Brain microvascular endothelial cell (primary cell): ENCODE measurements at regions not wholly inside any gene's neighbourhood (a gene's known extent, or its start where the extent isn't known, plus 50 kb on each side); places are given as distances from the start of the nearest gene placed in this dataset.

ENCODE experiments used
- DNase-seq: peaks from one replicate; pipeline ENCODE4 v3.0.0-alpha.2; 2020
- H3K27ac ChIP-seq: fragments of 250-450 bp; sonication (Bioruptor Pico); 2 replicates; pipeline ENCODE4 v1.5.1; 2020; ENCODE audit warnings: mild to moderate bottlenecking, moderate library complexity
- H3K27me3 ChIP-seq: fragments of 250-450 bp; sonication (Bioruptor Pico); replicated peaks from 2 replicates; pipeline ENCODE4 v1.5.1; 2020; ENCODE audit warnings: mild to moderate bottlenecking
- H3K36me3 ChIP-seq: fragments of 250-450 bp; sonication (Bioruptor Pico); replicated peaks from 2 replicates; pipeline ENCODE4 v1.5.1; 2020; ENCODE audit warnings: mild to moderate bottlenecking
- H3K4me3 ChIP-seq: 2 replicates; pipeline ENCODE4 v1.5.1; 2011; ENCODE audit warnings: low read depth, mild to moderate bottlenecking, control low read depth, low read length, moderate library complexity
- in situ Hi-C: cut with HindIII; loops from 2 replicates; pipeline ENCODE4 v1.10.0; 2017; ENCODE audit warnings: low sequenced_read_pairs, low pct_ligation_motif_present
- TF ChIP-seq, protein P1 (sequence below): IDR thresholded peaks from 2 replicates; pipeline ENCODE4 v1.5.1; 2011; ENCODE audit warnings: low read depth, mild to moderate bottlenecking, moderate library complexity, low read length, control low read depth, inconsistent platforms; ENCODE audit errors: missing control alignments

DNA sequence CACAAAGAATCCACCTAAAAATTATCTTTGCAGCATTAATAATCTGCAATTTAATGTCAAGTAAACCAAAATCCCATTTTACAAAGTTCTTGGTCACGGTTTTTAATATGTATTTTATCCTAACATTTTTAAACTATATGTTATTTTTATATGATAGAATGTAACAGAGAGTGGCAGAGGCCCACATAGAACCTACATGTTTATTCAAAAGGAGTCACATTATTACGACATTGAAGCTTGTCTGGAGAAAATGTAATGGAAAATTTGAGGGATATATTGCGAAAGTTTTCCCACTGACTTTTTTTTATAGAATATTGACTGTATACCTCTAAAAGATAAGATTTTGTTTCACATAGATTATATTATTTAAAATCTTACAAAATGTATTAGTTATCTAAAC, 89.7 kb upstream of the COL3A1 start:
- no peak overlapping the region for H3K27ac ChIP-seq
- DNase-seq: no peak
- no peak overlapping the region for H3K4me3 ChIP-seq
- no peaks in the 10 kb centered on the region for H3K27me3 ChIP-seq
- TF ChIP-seq, protein P1, sequence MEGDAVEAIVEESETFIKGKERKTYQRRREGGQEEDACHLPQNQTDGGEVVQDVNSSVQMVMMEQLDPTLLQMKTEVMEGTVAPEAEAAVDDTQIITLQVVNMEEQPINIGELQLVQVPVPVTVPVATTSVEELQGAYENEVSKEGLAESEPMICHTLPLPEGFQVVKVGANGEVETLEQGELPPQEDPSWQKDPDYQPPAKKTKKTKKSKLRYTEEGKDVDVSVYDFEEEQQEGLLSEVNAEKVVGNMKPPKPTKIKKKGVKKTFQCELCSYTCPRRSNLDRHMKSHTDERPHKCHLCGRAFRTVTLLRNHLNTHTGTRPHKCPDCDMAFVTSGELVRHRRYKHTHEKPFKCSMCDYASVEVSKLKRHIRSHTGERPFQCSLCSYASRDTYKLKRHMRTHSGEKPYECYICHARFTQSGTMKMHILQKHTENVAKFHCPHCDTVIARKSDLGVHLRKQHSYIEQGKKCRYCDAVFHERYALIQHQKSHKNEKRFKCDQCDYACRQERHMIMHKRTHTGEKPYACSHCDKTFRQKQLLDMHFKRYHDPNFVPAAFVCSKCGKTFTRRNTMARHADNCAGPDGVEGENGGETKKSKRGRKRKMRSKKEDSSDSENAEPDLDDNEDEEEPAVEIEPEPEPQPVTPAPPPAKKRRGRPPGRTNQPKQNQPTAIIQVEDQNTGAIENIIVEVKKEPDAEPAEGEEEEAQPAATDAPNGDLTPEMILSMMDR: no peak
- in situ Hi-C loops: no loop called here
- H3K36me3 ChIP-seq: no peaks in the 10 kb centered on the region

DNA sequence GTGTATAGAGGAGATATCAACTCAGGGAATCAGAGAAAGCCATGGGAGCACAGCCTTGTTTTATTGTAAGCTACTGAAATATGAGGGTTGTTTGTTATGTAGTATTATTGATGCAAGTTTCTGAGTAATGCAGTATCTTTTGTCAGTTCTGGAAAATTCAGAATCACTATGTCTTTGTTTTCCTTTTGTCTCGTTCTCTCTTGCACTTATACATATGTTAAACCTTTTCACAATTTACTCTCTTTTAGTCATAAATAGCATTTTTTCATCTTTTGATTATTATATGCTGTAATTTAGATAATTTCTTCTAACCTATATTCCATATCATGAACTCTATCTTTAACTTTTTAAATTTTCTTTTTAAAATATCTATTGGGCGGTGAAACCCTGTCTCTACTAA, 85.0 kb upstream of the COL3A1 start:
- no peaks in the 10 kb centered on the region for H3K36me3 ChIP-seq
- no peak overlapping the region for H3K27ac ChIP-seq
- H3K4me3 ChIP-seq: no peak overlapping the region
- TF ChIP-seq, protein P1: no peak
- in situ Hi-C loops: no loop called here
- no peak for DNase-seq
- H3K27me3 ChIP-seq: no peaks in the 10 kb centered on the region

DNA sequence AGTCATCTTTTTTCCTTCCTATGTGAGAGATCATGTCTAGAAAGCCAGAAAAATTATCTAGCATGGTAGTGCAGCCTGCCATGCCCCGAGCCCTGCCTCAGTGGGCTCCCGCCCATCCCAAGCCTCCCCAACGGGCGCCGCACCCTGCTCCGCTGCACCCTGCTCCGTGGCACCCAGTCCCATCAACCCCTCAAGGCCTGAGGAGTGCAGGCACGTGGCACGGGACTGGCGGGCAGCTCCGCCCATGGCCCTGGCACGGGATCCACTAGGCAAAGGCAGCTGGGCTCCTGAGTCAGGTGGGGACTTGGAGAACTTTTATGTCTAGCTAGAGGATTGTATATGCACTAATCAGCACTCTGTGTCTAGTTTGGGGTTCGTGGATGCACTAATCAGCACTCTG, 83.4 kb upstream of the COL3A1 start:
- in situ Hi-C loops: no loop called here
- no peaks in the 10 kb centered on the region for H3K27me3 ChIP-seq

DNA sequence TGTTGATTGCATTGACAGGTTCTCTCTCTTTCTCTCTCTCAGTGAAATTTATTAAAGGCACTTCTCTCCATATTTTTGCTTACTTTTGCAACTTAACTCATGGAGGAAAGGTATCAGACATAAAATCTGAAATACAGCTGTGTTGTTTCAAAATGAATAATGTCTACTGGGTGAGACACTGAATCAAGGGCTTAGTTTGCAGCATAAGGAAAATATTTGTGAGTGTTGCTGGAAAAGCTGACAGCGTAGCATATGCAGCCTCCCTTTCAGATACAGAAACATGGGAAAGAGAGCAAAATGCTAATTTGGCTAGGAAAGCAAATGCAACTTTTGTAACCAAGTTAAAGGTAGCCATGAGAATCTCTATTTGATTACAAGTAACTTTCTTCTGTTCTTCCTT, 81.5 kb upstream of the COL3A1 start:
- TF ChIP-seq, protein P1: no peak
- in situ Hi-C loops: no loop called here
- Histone ChIP-seq H3K4me3 (no peak overlapping the region), H3K27ac (no peak overlapping the region), H3K36me3 (no peaks in the 10 kb centered on the region), H3K27me3 (no peaks in the 10 kb centered on the region)
- no peak for DNase-seq

More for the DNA sequence above, 83.4 kb upstream of the COL3A1 start:
- TF ChIP-seq, protein P1: no peak
- DNase-seq: no peak
- Histone ChIP-seq H3K4me3 (no peak overlapping the region), H3K36me3 (no peaks in the 10 kb centered on the region), H3K27ac (no peak overlapping the region)

DNA sequence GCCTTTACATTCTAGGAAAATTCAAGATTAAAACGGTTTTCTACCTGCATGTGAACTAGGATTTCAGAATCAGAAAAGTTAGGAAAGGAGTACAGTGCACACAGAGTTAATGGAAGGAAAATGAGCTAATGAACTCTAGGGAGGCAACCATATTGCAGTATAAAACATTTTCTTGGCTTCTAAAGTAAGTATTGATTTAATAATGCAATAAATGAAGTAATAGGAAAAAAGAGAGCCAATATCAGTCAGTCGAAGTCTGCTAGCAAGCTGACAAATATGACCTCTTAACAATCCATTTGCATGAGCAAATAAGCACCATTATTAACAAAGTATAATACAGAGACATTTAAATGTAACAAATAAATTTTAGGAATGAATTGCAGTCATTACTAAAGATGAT, 80.2 kb upstream of the COL3A1 start:
- H3K4me3 ChIP-seq: no peak overlapping the region
- H3K36me3 ChIP-seq: no peaks in the 10 kb centered on the region
- no peak for DNase-seq
- in situ Hi-C loops: no loop called here
- TF ChIP-seq, protein P1: no peak
- H3K27ac ChIP-seq: no peak overlapping the region
- H3K27me3 ChIP-seq: no peaks in the 10 kb centered on the region

DNA sequence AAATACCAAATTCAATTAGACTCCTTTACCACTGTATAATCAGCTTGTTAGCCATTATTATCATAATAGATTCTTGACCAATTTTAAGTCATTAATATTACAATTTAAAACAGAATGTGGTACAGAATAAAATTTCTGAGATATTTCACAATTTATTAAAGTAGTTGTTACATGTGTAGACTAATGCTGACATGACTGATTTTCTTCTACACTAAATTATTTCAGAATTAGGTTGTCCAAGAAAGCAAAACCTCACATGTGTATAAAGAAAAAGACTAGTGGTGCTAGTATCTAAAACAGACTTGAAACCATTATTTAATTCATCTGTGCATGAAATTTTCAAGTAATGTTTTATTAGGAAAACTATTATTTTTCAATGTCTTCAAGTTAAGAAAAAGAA, 79.2 kb upstream of the COL3A1 start:
- no peak overlapping the region for H3K27ac ChIP-seq
- in situ Hi-C loops: no loop called here
- DNase-seq: no peak
- no peak overlapping the region for H3K4me3 ChIP-seq
- H3K36me3 ChIP-seq: no peaks in the 10 kb centered on the region
- H3K27me3 ChIP-seq: no peaks in the 10 kb centered on the region
- TF ChIP-seq, protein P1: no peak
